GM13976 (cell line): ENCODE measurements at regions not wholly inside any gene's neighbourhood (a gene's known extent, or its start where the extent isn't known, plus 50 kb on each side); places are given as distances from the start of the nearest gene placed in this dataset.
"Not testable (repeated sequence)": the region's sequence is repeated elsewhere in the genome, so short reads cannot be mapped to it uniquely, and the experiment has no call there.

Experiments used
- DNase-seq: peaks from one replicate; pipeline ENCODE4 v3.0.0; 2012; ENCODE audit warnings: low spot score
- CTCF ChIP-seq: IDR thresholded peaks from 2 replicates; pipeline ENCODE4 v1.5.1; 2012; ENCODE audit warnings: borderline replicate concordance, mild to moderate bottlenecking; ENCODE audit not compliant: insufficient read depth; ENCODE audit errors: extremely low read depth, missing control alignments, control extremely low read depth
- in situ Hi-C: fragments of 300-500 bp; cut with MboI; formaldehyde crosslinking; loops from one replicate; pipeline ENCODE4 v1.12.0; 2022; ENCODE audit warnings: low sequenced_read_pairs, mixed read lengths, inconsistent platforms; ENCODE audit not compliant: unreplicated experiment

- no peak for DNase-seq
- in situ Hi-C loops = no loop called here
- no peak for TF ChIP-seq CTCF
Measured at GRCh38 chr22:48920776-48921241, 906.9 kb downstream of the BRD1 start.

GRCh38 chr22:48919851-48920589 is 907.7 kb downstream of the BRD1 start:
- in situ Hi-C loops = no loop called here
- no peak for DNase-seq
- TF ChIP-seq CTCF = no peak

GRCh38 chr22:48919187-48919590 is 908.5 kb downstream of the BRD1 start:
- in situ Hi-C loops = no loop called here
- no peak for TF ChIP-seq CTCF
- no peak for DNase-seq

- in situ Hi-C loops = no loop called here
- TF ChIP-seq CTCF = no peak
- DNase-seq = no peak
Measured at GRCh38 chr22:48918585-48919186, 909.0 kb downstream of the BRD1 start.

- DNase-seq, in situ Hi-C loops: not testable (repeated sequence)
Measured at GRCh38 chr22:48912356-48913066, 915.2 kb downstream of the BRD1 start.

GRCh38 chr22:48911647-48912046 is 916.0 kb downstream of the BRD1 start:
- in situ Hi-C loops, DNase-seq: not testable (repeated sequence)

GRCh38 chr22:48911067-48911466 is 916.6 kb downstream of the BRD1 start:
- in situ Hi-C loops, DNase-seq: not testable (repeated sequence)

- DNase-seq = no peak
- TF ChIP-seq CTCF = no peak
- in situ Hi-C loops = no loop called here
Measured at GRCh38 chr22:48908547-48908946, 919.1 kb downstream of the BRD1 start.
